ENCODE measurements at regions not wholly inside any gene's neighbourhood (a gene's known extent, or its start where the extent isn't known, plus 50 kb on each side); places are given as distances from the start of the nearest gene placed in this dataset.

- Histone ChIP-seq H3K27me3 (ENCODE audit: control insufficient read depth, insufficient read depth, low read length) (no peaks in the 10 kb centered on the region), H3K36me3 (ENCODE audit: control insufficient read depth, insufficient read depth, low read length) (no peaks in the 10 kb centered on the region)
- H3K4me1 Mint-ChIP-seq: no peaks in the 10 kb centered on the region
Observed at GRCh38 chr3:40852712-40853111, 328.0 kb downstream of the ZNF621 start.

GRCh38 chr3:40853474-40853873 is 328.7 kb downstream of the ZNF621 start:
- Histone ChIP-seq H3K27me3 (ENCODE audit: control insufficient read depth, insufficient read depth, low read length) (no peaks in the 10 kb centered on the region), H3K27ac (ENCODE audit: low read length) (no peak overlapping the region), H3K4me3 (ENCODE audit: low read length) (no peak overlapping the region), H3K9me3 (ENCODE audit: control insufficient read depth, insufficient read depth, low read length) (no peaks in the 10 kb centered on the region), H3K4me1 (ENCODE audit: control insufficient read depth, insufficient read depth, low read length) (no peaks in the 10 kb centered on the region), H3K36me3 (ENCODE audit: control insufficient read depth, insufficient read depth, low read length) (no peaks in the 10 kb centered on the region)
- Mint-ChIP-seq H3K4me3 (no peak overlapping the region), H3K27ac (no peak overlapping the region), H3K4me1 (no peaks in the 10 kb centered on the region), H3K36me3 (no peaks in the 10 kb centered on the region), H3K9me3 (peaks cover 0 to 1% of the 10 kb centered on the region in 2 donors), H3K27me3 (ENCODE audit: low read depth in 2 of 2) (peaks cover 0 to 2% of the 10 kb centered on the region in 2 donors)
- 100% methylated on average over 2 of the region's 4 CpGs for WGBS (ENCODE audit: insufficient coverage)
- intact Hi-C loops (cut with micrococcal nuclease): no loop called here
- TF ChIP-seq CTCF (IDR thresholded peaks at IDR 0.05): no peak
- no peak for DNase-seq
- no peak for ATAC-seq

More at GRCh38 chr3:40852712-40853111, 328.0 kb downstream of the ZNF621 start:
- ATAC-seq (no peak), DNase-seq (no peak)
- no peak overlapping the region for H3K27ac ChIP-seq (ENCODE audit: low read length)
- H3K4me3 ChIP-seq (ENCODE audit: low read length): no peak overlapping the region
- Mint-ChIP-seq H3K4me3 (no peak overlapping the region), H3K9me3 (peaks cover 0 to 2% of the 10 kb centered on the region in 2 donors), H3K36me3 (no peaks in the 10 kb centered on the region), H3K27ac (no peak overlapping the region), H3K27me3 (ENCODE audit: low read depth in 2 of 2) (peaks cover 0 to 2% of the 10 kb centered on the region in 2 donors)
- 100% methylated on average over 1 of the region's 2 CpGs for WGBS (ENCODE audit: insufficient coverage)
- H3K4me1 ChIP-seq (ENCODE audit: control insufficient read depth, insufficient read depth, low read length): no peaks in the 10 kb centered on the region
- H3K9me3 ChIP-seq (ENCODE audit: control insufficient read depth, insufficient read depth, low read length): no peaks in the 10 kb centered on the region
- TF ChIP-seq CTCF (IDR thresholded peaks at IDR 0.05): no peak
- intact Hi-C loops (cut with micrococcal nuclease): no loop called here

- H3K4me1 ChIP-seq (ENCODE audit: control insufficient read depth, insufficient read depth, low read length): no peaks in the 10 kb centered on the region
- H3K9me3 Mint-ChIP-seq: no peaks in the 10 kb centered on the region
- no peaks in the 10 kb centered on the region for H3K9me3 ChIP-seq (ENCODE audit: control insufficient read depth, insufficient read depth, low read length)
- H3K27ac Mint-ChIP-seq: no peak overlapping the region
- intact Hi-C loops (cut with micrococcal nuclease): no loop called here
- no peaks in the 10 kb centered on the region for H3K36me3 Mint-ChIP-seq
- no peak for TF ChIP-seq CTCF (IDR thresholded peaks at IDR 0.05)
- DNase-seq (no peak), ATAC-seq (no peak)
- H3K27me3 Mint-ChIP-seq (ENCODE audit: low read depth in 2 of 2): no peaks in the 10 kb centered on the region
- H3K27ac ChIP-seq (ENCODE audit: low read length): no peak overlapping the region
- H3K4me3 ChIP-seq (ENCODE audit: low read length): no peak overlapping the region
- no peak overlapping the region for H3K4me3 Mint-ChIP-seq
- no peaks in the 10 kb centered on the region for H3K4me1 Mint-ChIP-seq
- no peaks in the 10 kb centered on the region for H3K27me3 ChIP-seq (ENCODE audit: control insufficient read depth, insufficient read depth, low read length)
- WGBS (ENCODE audit: insufficient coverage): 83% methylated on average over 1 of the region's 1 CpG
- H3K36me3 ChIP-seq (ENCODE audit: control insufficient read depth, insufficient read depth, low read length): no peaks in the 10 kb centered on the region
Observed at GRCh38 chr3:40855871-40856270, 331.1 kb downstream of the ZNF621 start.

GRCh38 chr3:40858364-40859115 is 333.8 kb downstream of the ZNF621 start:
- intact Hi-C loops (cut with micrococcal nuclease): no loop called here
- Histone ChIP-seq H3K27me3 (ENCODE audit: control insufficient read depth, insufficient read depth, low read length) (no peaks in the 10 kb centered on the region), H3K36me3 (ENCODE audit: control insufficient read depth, insufficient read depth, low read length) (no peaks in the 10 kb centered on the region), H3K4me3 (ENCODE audit: low read length) (no peak overlapping the region), H3K9me3 (ENCODE audit: control insufficient read depth, insufficient read depth, low read length) (no peaks in the 10 kb centered on the region), H3K27ac (ENCODE audit: low read length) (no peak overlapping the region), H3K4me1 (ENCODE audit: control insufficient read depth, insufficient read depth, low read length) (no peaks in the 10 kb centered on the region)
- Mint-ChIP-seq H3K36me3 (no peaks in the 10 kb centered on the region), H3K9me3 (no peaks in the 10 kb centered on the region), H3K4me3 (no peak overlapping the region), H3K27ac (no peak overlapping the region), H3K4me1 (no peaks in the 10 kb centered on the region), H3K27me3 (ENCODE audit: low read depth in 2 of 2) (peaks cover 0 to 3% of the 10 kb centered on the region in 2 donors)
- TF ChIP-seq CTCF (IDR thresholded peaks at IDR 0.05): no peak
- DNase-seq (no peak), ATAC-seq (no peak)
- 87% methylated on average over 5 of the region's 7 CpGs for WGBS (ENCODE audit: insufficient coverage)

All from natural killer cell (primary cell).